HG02763 (cell line): ENCODE measurements at regions not wholly inside any gene's neighbourhood (a gene's known extent, or its start where the extent isn't known, plus 50 kb on each side); places are given as distances from the start of the nearest gene placed in this dataset.
"Not testable (repeated sequence)": the region's sequence is repeated elsewhere in the genome, so short reads cannot be mapped to it uniquely, and the experiment has no call there.

Experiments used
- ATAC-seq: cut with Tn5 transposase; IDR thresholded peaks from one replicate; pipeline ENCODE4 v1.9.1; 2021; ENCODE audit warnings: mild to moderate bottlenecking, moderate library complexity; ENCODE audit not compliant: unreplicated experiment

DNA sequence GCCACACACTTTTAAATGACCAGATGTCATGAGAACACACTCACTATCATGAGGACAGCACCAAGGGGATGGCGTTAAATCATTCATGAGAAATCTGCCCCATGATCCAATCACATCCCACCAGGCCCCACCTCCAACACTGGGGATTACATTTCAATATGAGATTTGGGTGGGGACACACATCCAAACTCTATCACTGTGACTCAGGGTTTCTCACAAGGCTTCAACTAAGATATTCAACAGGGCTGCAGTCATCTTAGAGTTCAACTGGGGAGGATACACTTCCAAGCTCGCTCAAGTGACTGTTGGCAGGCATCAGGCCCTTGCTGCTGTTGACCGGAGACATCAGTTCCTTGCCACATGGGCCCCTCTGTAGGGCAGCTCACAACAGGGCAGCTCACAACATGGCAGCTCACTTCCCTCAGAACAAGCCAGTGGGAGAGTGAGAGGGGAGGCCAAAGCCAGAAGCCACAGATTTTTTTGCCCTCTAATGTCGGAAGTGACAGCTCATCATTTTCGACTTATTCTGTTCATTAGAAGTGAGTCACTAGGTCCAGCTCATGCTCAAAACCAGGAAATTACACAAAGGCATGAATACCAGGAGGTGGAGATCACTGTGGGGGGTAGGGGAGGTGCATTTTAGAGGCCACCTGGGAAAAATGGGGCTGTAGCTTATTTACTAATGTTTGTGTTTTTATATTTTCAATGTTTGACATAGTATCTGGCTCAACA lies 50.8 kb upstream of the PTHLH start:
- ATAC-seq, result no peak

DNA sequence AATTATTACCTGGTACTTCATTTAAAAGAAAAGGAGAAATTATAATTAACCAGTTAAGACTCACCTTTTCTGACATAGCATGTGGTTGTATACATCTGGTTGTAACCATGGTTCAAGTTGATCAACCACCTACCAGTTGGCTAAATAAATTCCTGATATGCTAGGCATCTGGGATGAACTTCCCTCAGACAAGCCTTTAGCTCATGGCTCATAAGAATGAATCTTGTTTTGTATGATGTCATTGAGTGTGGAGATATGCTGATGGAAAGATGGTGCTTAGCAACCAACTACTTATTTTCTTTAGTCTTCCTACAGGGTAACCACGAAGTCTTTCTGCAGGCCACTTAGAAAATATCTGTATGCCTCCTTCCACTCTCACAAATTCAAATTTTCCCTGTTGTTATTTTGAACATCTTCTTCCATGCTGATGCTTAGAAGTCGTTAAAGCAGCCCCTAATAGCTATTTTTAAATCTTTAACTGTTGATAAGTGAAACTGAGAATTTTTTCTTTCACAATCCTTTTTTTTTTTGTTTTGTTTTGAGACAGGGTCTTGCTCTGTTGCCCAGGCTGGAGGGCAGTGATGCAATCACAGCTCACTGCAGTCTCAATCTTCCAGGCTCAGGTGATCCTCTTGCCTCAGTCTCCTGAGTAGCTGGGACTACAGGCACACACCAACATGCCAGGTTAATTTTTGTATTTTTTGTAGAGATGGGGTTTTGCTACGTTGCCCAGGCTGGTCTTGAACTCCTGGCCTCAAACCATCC lies 51.9 kb upstream of the PTHLH start:
- ATAC-seq, result no peak

DNA sequence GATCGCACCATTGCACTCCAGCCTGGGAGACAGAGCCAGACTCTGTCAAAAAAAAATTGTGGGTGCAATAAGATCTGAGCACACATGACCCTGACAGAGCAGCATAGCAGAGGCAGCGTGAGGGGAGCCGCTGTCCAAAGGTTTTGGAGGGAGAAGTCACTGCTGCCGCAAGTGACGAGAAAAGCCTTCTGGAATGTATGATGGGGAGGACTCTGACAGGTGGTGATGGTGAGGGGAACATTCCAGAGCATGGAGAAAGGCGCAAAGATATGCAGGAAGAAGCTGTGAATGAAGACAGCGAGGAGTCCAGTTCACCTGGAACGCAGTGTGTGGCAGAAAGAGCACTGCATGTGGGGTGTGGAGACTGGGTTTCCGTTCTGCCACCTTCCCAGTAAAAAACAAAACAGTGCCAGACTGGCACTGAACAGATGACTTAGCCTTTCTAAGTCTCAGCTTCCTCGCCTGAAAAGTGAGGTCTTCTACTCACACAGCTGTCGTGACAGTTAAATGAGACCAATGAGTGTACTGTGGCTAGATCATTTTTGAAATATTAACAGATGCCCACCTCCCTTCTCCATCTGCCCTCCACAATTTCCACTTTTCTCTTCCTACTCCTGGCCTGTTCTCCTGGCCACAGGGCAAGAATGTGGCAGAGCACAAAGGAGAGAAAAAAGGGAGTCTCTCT lies 53.4 kb upstream of the PTHLH start:
- ATAC-seq, result no peak

DNA sequence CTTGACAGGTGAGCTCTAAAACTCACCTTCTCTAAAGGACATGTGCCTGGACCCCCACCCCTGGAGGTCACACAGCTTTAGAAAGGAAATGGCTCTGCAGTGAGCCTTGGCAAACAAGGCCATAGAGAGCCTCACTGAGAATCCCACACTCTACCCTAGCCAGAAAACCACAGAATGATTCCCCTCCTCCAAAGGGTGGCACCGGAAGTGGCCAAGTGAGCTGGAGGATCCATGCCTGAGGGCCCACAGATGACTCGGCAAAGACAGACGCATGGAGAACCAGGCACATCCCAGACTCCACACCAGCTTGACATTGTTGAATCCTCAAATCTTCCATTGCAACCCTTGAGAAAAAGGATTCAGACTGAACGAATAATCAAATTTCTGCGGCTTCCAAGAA lies 54.2 kb upstream of the PTHLH start:
- ATAC-seq, result no peak

DNA sequence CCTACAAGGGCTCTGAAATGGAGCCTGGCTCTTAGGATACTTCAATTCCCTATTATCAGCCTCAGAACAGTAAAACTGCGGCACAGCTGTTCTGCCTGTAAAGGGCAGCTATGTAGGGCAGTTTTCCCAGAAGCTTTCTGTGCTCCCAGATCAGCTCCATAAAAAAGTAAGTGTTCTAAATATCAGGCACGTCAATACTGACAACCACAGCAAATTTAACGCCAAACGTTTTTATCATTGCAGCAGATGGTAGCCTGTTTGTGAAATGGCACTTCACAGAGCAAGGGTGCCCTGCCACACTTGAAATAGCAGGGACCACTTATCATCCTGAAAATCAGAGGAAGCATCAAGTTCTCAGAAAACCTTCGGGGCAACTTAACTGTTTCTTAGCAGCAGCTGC lies 54.8 kb upstream of the PTHLH start:
- no peak for ATAC-seq

DNA sequence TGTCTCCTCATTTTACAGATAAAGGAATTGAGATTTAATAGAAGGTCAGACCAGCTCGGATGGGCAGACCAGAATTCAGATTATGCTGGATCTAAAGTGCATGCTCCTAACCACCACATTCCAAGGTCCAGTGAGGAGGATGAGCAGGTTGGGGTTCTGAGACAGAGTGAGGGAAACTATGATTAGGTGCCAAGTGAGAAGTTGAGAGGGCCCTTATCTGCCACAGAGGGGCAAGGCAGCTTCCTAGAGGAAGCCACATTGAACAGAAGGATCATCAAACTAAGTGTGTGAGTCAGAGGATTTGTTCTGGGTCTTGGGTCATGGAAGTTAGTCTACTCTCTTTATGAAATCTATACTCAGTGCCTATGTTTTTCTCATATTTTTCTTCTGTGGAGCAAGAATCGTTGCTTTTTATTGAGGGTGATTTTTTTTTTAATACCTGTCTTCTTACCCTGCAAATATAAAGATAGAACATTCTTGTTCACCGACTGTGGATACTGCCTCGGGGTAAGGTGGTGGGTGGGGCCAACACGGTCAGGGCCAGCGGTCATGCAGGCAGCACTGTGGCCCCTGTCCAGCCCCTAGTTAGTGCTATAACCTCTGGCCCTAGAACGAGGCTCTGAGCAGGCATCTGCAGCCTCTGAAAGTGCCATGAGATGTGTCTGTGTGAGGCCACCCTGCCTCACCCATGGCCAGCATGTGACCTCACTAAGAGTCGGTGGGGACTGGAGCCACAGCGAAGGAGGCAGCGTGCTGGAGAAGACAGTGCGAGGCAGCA lies 55.6 kb upstream of the PTHLH start:
- ATAC-seq, result no peak

DNA sequence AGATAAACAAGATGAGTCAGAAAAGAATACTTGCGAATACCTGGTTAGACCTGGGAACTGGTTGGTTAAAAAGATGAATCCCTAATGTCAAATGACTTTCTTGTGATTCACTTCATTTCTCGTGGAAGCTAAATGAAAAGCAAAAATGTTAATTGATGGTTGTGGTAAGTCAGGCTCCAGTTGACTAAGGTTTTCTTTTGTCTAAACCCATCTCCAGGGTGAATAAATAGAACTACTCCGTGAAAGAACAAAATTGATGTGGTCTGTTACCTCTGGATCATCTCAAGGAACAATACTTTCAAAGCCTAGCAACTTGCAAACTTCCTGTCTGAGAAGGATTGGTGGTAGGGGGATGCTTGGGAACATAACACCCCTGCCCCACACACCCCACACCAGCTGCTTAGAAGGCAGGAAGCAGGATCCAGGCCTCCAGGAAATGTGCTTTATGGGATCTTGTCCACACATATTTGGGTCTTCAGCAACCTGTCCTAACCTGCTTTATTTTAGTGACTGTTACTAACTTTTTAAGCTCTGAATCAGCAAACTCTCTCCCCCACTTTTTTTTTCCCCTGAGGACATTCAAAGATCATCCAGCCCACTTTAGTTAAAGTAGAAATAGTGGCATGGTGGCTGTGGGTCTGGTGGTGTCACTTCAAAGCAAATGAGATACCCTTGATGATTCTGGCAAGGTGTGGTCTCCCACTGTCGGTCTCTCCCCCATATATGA lies 60.4 kb upstream of the PTHLH start:
- ATAC-seq, result no peak

DNA sequence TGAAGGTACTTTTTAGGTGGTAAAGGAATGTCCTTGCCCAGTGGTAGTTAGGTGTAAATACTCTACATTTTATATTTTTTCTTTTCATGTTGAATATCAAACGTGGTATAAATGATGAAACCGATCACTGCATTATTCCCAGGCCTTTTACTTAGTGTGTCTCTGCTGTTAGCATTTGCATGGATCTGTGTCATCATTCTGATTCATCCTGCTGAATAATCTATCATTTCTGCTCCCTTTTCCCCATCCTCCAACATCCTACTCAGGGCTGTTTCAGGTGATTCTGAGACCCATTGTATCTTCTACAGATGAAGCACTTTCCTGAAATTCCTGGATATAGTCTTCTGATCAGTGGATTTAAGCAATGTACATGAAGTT lies 61.0 kb upstream of the PTHLH start:
- no peak for ATAC-seq

DNA sequence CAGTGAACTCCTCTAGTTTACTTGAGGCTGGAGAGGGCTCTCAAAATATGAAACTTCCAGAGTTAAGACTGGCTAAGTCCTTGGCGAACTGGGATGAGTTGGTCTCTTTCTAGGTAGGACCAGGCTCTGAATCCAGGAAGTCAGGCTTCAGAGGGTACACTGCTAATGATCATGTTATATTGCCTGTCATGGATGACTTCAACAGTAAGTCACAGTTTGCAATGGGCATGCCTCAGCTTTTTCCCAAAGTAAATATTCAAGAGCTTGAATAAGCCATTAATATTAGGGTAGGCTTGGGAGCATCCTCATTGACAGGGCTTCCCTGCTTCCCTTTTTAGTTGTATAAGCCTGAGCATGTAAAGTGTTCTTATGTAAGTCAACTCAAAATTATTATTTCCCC lies 61.7 kb upstream of the PTHLH start:
- ATAC-seq, result no peak

DNA sequence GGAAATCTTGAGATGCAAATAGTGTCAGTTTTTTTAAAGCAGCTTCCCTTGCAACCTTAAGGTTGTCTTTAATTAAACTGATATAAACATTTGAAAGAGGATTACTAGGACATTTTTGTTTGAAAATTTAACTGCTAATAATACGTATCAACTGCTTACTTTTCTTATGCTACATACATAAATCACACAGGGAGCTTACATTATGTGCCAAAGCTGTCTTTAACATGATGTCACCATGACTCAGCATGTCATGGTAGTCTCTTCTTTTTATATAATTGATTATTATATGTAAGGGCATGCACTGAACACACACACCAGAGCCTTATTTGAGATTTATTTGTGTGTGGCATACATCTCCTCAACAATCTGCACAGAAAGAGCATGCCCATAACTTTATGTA lies 63.0 kb upstream of the PTHLH start:
- ATAC-seq, result no peak

DNA sequence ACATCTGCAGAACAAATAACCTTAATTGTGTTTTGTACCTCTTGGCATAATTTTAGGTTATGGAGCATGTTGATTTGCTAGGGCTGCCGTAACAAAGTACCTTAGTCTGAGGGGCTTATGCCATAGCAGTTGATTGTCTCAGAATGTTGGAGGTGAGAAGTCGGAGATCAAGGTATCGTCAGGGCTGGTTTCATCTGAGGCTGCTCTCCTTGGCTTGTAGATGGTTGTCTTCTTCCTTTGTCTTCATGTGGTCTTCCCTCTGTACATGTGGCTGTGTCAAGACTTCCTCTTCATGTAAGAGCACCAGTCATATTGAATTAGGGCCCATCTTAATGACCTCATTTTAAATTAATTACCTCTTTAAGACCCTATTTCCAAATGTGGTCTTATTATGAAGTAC lies 64.4 kb upstream of the PTHLH start:
- ATAC-seq, result no peak

DNA sequence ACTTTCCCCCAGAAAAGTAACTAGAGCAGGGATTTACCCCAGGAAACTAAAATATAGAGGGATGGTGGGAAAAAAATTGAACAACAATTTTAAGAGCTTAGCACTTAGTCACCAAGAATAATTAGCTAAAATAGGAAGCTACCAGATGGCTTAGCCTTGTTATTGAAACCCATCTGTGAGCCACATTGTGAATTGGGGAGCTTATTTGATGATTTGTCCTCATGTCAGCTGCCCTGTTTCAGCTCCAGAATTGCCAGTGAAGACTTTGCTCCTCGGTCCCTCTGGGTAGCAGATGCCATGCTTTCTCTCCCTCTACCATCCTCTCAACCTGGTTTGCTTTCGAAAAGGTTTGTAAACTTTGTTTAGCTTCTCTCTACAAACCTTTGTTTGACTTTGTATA lies 67.7 kb upstream of the PTHLH start:
- no peak for ATAC-seq

DNA sequence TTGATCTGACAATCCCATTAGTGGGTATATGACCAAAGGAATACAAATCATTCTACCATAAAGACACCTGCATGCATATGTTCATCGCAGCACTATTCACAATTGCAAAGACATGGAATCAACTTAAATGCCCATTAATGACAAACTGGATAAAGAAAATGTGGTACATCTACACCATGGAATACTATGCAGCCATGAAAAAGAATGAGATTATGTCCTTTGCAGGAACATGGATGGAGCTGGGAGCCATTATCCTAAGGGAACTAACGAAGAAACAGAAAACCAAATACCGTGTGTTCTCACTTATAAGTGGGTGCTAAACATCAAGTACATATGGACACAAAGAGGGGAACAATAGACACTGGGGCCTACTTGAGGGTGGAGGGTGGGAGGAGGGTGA lies 74.1 kb upstream of the PTHLH start:
- ATAC-seq, result not testable (repeated sequence)

DNA sequence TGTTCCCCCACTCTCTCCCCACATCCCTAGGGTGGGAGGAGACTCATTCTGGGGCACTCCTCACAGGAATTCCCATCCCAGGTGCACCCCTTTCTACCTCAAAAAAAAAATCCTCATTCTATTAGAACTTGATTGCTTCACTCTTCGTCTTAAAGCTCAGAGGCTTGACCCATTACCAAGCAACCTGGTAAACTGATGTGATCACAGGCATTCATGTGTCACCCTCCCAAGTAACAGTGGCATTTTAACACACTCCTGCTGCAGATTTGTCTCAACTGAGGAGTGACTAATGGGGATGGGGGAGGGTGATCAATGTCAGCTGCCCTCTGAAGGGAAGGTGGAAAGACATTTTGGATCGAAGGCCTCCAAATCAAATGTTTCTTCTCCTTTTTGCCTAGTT lies 78.1 kb upstream of the PTHLH start:
- no peak for ATAC-seq

DNA sequence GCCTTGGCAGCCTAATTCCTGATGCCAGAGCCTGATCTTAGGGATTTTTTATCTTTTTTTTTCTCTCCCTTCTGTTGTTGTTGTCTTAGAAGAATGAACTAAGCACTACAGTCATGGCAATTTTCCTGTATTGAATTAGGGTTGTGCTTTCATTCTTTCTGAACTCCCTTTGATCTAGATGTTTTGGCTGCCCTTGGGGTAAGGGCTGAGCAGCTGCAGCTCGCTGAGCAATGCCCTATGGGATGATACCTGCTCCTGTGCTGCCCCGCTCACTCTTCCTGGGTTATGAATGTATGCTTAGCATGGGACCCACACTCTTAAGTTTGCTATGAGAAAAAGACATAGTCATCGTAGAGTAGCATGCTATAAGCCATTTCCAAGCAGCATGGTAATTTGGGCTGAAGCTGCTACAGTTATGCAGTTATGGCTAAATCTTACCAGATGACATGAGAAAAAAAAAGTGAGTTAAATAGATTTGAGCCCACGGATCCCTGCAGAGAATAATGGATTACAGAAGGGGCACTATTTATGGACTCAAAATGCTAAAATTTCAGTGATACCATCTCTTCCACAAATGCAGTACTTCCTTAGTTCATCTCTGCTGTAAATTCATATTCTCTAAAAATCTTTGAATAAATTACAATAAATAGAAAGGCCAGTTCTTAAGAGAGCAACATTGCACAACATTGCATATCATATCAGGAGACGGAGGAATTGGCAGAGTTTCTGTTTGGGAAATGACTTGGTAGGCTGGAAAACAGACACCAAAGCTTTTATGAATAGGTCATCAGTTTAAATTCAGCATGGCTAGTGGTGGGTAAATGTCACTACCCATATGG lies 79.2 kb upstream of the PTHLH start:
- ATAC-seq, result no peak

DNA sequence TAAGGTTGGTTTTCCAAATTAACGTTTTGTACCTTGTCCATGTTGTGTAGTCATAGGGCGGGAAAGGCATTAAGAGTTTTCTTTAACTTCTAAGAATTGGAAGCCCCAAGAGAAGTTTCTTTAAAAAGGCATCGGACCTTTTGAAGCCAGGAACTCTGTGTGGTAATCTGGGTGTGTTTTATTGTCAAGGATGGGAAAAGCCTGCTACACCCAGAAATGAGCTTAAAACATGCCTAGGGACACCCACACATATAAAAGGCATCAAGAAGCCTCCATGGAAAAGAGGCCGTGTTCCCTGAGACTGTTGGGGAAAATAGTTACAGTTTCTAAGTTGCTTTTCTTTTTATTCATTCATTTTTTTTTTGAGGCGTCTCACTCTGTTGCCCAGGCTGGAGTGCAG lies 81.0 kb upstream of the PTHLH start:
- no peak for ATAC-seq

DNA sequence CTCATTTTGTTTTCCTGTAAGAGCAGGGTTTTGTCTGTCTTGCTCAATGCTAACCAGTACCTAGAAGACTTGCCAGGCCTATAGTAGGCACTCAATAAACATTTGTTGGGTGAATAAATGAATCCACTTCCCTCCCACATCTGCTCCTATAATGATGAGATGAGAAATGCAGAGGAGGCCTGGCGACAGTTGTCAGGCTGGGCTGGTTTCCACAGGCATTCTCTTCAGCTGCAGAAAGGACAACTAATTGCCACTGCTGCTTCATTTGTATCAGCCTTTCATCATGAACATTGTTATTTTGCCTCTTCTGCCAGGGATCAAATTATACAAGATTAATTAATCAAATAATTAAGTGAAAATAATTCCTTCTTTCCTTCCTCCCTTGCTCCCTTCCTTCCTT lies 82.0 kb upstream of the PTHLH start:
- ATAC-seq, result no peak

DNA sequence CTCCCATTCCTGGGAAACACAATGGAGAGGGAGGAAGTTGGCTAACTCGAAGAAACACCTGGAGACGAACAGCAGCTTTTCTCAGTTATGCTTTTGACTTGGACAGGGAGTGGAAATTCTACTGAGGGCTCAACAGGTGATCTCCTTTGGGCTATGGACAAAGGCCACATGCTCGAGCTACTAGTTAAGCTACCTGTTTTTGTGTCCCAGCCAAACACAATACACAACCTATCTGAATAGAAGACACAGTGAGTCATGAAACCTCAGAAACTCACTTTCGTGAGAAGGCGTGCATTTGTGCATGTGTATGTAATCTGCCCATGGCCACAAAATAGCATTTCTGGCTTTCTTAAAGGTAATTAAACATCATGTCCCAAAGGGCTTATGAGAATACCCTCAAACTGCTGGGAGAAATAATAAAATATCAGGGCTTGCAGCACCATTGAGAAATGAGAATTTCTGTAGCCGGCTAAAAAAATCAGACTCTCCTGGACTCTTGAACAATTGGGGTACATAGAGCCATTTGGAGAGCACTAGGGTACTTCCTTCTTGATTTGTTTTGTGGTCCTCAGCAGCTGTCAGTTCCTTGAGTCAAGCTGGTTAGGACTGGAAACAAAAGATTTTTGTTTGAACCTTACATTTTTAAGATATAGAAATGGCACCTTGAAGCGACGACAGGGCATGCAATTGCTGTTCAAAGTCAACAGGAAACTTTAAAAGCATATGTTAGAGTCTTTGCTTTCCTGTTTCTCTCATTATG lies 85.5 kb upstream of the PTHLH start:
- no peak for ATAC-seq

DNA sequence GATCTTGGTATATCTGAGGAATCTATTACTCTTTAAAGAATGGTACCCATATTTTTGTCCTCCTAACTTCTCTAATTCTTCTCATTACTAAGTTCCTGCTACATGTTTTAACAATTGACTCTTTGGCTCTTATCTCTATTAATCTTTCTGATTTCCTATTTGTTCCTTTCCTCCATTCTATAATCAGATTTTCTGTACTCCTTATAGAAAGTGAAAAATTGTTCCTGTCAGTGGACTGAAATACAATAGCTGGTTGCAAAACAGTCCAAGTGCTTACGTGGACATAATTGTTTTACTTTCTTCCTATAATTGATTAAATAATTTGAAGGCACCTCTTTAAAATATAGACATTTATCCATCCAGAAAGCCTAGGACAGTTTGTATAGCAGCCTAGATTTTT lies 86.7 kb upstream of the PTHLH start:
- no peak for ATAC-seq
